ENCODE measurements at regions not wholly inside any gene's neighbourhood (a gene's known extent, or its start where the extent isn't known, plus 50 kb on each side); places are given as distances from the start of the nearest gene placed in this dataset.

- no peak overlapping the region for H3K27ac Mint-ChIP-seq
- no peak overlapping the region for H3K4me3 Mint-ChIP-seq
Observed at GRCh38 chr1:56425494-56426037, 153.8 kb downstream of the PLPP3 start.

DNA sequence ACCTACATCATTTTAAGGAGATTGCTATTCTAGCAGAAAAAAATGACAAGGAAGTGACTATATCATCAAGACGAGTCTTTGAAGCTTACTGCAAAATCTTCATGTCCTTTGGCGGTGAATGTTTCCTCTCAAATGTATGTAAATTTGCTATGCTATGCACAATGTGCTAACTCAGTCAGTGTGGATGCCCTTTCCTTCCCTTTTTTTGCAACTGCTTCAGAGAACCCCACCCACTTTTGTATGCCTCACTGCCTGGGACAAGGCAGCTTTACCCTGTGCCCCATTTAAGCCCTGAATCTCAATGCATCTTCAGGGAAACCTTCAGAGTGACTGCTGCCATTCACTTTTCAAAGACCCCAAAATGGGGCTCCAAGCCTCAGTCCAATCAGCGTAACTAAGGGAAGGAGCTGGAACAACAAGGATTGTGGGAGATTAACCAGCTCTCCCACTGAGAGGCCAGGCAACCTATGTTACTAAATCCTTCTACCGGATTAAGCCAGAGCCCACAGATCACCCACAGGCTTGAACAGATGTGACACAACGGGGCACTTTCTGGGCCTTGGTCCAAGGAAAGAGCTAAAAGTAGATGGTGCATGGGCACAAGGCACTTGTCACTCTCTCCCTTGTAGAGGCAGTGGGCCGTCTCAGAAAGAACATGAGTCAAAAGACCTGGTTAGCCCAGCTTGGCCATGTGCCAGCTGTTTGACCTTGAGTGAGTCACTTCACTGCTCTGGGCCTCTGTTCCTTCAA lies 154.4 kb downstream of the PLPP3 start:
- no peaks in the 10 kb centered on the region for H3K9me3 Mint-ChIP-seq
- H3K4me1 Mint-ChIP-seq (ENCODE audit: low read depth): no peaks in the 10 kb centered on the region
- H3K36me3 Mint-ChIP-seq (ENCODE audit: low read depth): no peaks in the 10 kb centered on the region
- no peak overlapping the region for H3K4me3 Mint-ChIP-seq
- TF ChIP-seq, protein P1, sequence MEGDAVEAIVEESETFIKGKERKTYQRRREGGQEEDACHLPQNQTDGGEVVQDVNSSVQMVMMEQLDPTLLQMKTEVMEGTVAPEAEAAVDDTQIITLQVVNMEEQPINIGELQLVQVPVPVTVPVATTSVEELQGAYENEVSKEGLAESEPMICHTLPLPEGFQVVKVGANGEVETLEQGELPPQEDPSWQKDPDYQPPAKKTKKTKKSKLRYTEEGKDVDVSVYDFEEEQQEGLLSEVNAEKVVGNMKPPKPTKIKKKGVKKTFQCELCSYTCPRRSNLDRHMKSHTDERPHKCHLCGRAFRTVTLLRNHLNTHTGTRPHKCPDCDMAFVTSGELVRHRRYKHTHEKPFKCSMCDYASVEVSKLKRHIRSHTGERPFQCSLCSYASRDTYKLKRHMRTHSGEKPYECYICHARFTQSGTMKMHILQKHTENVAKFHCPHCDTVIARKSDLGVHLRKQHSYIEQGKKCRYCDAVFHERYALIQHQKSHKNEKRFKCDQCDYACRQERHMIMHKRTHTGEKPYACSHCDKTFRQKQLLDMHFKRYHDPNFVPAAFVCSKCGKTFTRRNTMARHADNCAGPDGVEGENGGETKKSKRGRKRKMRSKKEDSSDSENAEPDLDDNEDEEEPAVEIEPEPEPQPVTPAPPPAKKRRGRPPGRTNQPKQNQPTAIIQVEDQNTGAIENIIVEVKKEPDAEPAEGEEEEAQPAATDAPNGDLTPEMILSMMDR (IDR thresholded peaks at IDR 0.05): no peak
- no peak overlapping the region for H3K27ac Mint-ChIP-seq
- H3K27me3 Mint-ChIP-seq (ENCODE audit: insufficient read depth): no peaks in the 10 kb centered on the region
- DNase-seq: no peak

More at GRCh38 chr1:56425494-56426037, 153.8 kb downstream of the PLPP3 start:
- DNase-seq: no peak
- no peaks in the 10 kb centered on the region for H3K9me3 Mint-ChIP-seq
- no peaks in the 10 kb centered on the region for H3K27me3 Mint-ChIP-seq (ENCODE audit: insufficient read depth)
- H3K36me3 Mint-ChIP-seq (ENCODE audit: low read depth): no peaks in the 10 kb centered on the region
- TF ChIP-seq, protein P1 (IDR thresholded peaks at IDR 0.05): no peak
- H3K4me1 Mint-ChIP-seq (ENCODE audit: low read depth): no peaks in the 10 kb centered on the region

DNA sequence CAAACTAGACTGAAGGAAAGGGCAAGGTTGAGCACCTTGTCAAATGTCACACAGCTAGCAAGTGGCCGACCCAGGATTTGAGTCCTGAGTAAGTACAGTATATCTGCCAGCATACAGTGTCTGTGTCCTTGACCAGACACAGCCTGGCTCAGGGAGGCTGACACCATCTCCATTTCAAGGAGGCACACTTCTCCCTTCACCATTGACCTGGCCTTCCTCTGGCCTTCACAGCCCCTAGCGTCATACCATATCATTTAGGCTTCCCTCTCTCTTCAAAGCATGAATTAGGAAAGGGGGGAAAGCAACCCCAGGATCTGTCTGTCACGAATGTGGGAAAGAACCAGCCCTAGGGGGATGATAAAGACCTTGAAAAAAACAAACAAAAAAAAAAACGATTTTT lies 155.6 kb downstream of the PLPP3 start:
- Mint-ChIP-seq H3K36me3 (ENCODE audit: low read depth) (no peaks in the 10 kb centered on the region), H3K4me3 (no peak overlapping the region), H3K4me1 (ENCODE audit: low read depth) (no peaks in the 10 kb centered on the region), H3K27me3 (ENCODE audit: insufficient read depth) (no peaks in the 10 kb centered on the region), H3K9me3 (no peaks in the 10 kb centered on the region), H3K27ac (no peak overlapping the region)
- TF ChIP-seq, protein P1 (IDR thresholded peaks at IDR 0.05): no peak
- no peak for DNase-seq

- no peaks in the 10 kb centered on the region for H3K4me1 Mint-ChIP-seq (ENCODE audit: low read depth)
- no peak for DNase-seq
- no peak overlapping the region for H3K27ac Mint-ChIP-seq
- H3K4me3 Mint-ChIP-seq: no peak overlapping the region
- peaks cover 8% of the 10 kb centered on the region; the same call in 1 of the 2 replicates for H3K9me3 Mint-ChIP-seq
- TF ChIP-seq, protein P1 (IDR thresholded peaks at IDR 0.05): no peak
- no peaks in the 10 kb centered on the region for H3K27me3 Mint-ChIP-seq (ENCODE audit: insufficient read depth)
- H3K36me3 Mint-ChIP-seq (ENCODE audit: low read depth): no peaks in the 10 kb centered on the region
Observed at GRCh38 chr1:56418151-56418631, 161.2 kb downstream of the PLPP3 start.

GRCh38 chr1:56417646-56418045 lies 161.7 kb downstream of the PLPP3 start:
- H3K36me3 Mint-ChIP-seq (ENCODE audit: low read depth): no peaks in the 10 kb centered on the region
- H3K9me3 Mint-ChIP-seq: peaks cover 8% of the 10 kb centered on the region; the same call in 1 of the 2 replicates
- no peaks in the 10 kb centered on the region for H3K4me1 Mint-ChIP-seq (ENCODE audit: low read depth)

More at GRCh38 chr1:56417646-56418045, 161.7 kb downstream of the PLPP3 start:
- H3K27me3 Mint-ChIP-seq (ENCODE audit: insufficient read depth): no peaks in the 10 kb centered on the region
- TF ChIP-seq, protein P1 (IDR thresholded peaks at IDR 0.05): no peak
- H3K27ac Mint-ChIP-seq: no peak overlapping the region
- DNase-seq: no peak
- H3K4me3 Mint-ChIP-seq: no peak overlapping the region
